Activated CD8-positive, alpha-beta memory T cell treated with anti-CD3 and anti-CD28 coated beads for 48 hours (primary cell): ENCODE measurements at regions not wholly inside any gene's neighbourhood (a gene's known extent, or its start where the extent isn't known, plus 50 kb on each side); places are given as distances from the start of the nearest gene placed in this dataset.
"Not testable (repeated sequence)": the region's sequence is repeated elsewhere in the genome, so short reads cannot be mapped to it uniquely, and the experiment has no call there.

ENCODE experiments used
- DNase-seq, 3 experiments: peaks; one replicate each; pipeline ENCODE4 v3.0.0-alpha.2; 2020; ENCODE audit warnings: low read depth in 2 of 3, low spot score in 2 of 3

- DNase-seq: no peak
These were observed 194.0 kb upstream of the TTC29 start for GRCh38 chr4:147139455-147140198.

DNA sequence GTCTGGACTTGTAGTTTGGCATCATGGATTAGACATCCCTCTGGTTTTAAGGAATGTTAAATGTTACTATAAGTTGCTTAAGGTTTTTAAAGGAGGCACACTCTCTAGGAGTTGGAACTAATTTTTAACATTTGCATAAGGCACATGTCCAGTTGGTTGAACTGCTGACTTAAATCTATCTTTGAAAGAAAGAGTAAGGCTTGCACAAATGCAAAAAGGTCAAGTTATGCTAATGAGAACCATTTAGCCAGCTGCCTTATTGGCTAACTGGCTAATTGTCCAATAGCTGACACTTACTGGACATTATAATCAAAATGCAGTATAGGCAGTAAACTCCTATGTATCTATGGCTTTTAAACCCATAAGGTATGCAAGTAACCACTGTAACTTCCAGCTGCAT, 206.1 kb upstream of the TTC29 start:
- no peak for DNase-seq

DNA sequence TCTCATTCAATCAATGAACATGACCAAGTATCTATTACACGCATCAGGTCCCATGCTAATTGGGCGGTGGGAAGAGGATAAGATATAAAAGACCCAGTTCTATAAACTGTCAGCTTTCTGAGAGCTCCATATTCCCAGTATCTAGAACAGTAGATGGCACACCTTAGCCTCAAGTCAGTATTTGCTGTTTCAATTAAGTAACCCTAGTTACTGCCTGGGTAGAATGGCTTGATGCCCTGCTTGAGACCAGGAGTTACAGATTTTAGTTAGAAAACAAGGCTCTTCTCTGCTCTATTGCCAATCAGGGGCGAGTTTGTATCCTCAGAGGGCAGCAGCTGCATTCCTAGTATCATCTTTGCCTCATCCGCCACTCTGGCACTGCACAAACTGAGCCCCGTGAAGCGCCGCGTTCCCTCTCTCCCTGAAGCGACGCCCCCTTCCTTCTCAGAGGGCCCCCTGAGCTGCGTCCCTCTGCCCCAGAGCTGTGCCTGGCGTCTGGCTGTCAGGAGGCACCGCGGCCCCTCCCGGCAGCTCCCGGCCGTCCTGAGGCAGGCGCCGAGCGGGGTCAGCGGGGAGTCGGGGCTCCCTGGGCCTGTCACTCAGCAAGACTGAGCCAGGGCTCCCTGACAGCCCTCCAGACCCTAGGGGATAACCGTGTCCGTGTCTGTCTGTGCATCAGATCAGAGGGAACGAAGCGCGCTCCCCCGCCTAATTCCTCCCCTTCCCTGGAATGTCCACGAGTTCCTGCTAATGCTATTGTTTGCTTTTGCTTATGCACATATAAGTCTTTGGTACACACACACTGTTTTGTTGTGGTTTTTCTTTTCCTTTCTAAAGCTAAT, 212.4 kb upstream of the TTC29 start:
- no peak for DNase-seq

DNA sequence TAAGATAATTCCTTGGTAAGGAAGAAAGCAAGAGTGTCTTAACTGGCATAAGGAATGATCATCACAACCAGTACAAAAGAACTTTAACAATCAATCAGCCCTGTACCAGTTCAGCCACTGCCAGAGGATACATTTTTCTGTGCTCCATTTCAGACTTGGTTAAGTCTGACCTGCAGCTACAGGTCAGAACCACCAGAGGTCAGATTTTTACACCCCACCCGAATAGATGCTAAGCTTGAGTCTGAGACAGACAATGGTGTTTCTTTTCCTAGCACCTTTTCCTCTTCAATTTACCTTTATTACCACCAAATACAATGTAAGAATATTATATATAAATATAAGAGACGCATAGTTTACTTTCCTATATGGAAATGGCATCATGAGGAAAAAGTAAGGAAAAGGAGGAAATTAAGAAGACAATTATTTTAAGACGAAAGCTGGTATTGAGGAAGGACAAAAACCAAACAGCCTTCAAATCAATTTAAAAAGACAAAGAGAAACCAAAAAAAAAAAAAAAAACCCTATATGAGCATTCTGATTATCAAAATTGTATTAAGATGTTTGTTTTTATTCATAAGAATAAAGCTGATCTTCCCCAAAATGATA, 215.3 kb upstream of the TTC29 start:
- DNase-seq: no peak

GRCh38 chr4:147163311-147163710, 217.6 kb upstream of the TTC29 start:
- no peak for DNase-seq

- not testable (repeated sequence) for DNase-seq
These were observed 222.5 kb upstream of the TTC29 start for GRCh38 chr4:147168200-147168599.

DNA sequence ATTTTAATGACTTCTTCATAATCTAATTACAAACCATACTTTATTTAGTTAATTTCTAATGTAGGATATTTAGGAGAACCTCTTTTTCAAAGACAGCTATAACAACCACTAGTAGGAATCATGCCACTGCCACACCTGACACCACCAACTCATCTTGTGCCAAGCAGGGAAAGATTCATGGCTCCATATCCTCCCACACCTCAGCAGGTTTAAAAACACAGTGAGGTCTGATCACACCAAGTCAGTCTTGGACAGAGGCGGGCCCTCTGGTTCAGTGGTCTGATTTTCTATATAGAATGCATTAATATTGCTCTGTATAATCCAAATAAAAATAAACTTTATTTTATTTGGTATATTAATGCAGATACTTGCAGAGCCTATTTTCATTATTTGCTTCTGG, 227.7 kb upstream of the TTC29 start:
- no peak for DNase-seq

DNA sequence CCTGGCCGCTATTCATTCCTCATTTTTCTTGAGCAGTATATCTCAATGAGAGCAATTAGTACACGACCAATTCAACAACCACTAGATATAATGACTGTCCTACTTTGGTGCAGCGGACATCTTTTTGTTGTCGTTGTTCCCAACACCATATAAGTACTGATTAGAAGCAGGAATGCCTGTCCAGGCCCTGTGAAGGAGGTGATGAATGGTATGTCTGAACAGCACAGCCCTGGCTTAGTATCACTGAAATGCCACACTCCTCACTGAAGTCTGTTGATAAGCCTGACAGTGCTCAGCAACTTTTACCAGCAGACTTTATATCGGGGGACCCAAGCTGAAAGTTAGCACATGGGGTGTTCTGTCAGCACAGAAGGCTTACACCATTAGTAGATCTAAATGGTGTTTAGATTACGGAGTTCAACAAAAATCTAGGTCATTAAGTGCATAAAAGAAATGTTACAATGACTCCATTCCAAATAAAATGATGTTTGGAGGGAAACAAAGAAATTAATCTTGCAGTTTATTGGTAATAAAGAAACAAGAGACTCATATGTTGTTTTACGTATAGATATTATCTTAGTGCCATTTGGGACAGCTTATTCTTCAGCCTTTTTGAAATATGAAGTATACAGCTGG, 228.3 kb upstream of the TTC29 start:
- no peak for DNase-seq

- no peak for DNase-seq
These were observed 228.9 kb upstream of the TTC29 start for GRCh38 chr4:147174591-147174990.

DNA sequence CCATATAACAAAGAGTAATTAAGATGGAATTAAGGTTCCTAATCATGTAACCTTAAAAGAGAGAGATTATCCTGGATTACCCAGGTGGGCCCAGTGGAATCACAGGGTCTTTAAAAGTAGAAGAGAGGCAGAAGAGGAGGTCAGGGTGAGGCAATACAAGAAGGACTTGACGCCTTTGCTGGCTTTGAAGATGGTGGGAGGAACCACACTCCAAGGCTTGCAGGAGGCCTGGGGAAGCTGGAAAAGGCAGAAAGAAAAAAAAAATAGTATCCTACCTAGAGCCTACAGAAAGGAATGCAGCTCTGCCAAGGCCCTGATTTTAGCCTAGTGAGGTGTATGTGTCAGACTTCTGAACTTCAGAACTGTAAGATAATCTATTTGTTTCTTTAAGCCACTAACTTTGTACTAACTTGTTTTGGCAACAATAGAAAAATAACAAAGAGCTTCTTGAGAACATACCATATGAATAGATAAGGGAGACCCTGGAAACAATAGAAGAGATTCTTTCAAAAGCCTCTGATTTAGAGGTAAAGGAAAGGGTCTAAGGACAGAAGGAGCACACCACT, 229.9 kb upstream of the TTC29 start:
- DNase-seq: no peak

GRCh38 chr4:147182041-147182440, 236.4 kb upstream of the TTC29 start:
- DNase-seq: no peak

- no peak for DNase-seq
These were observed 247.0 kb upstream of the TTC29 start for GRCh38 chr4:147192679-147193078.

- DNase-seq: no peak
These were observed 248.4 kb upstream of the TTC29 start for GRCh38 chr4:147194114-147194513.

- no peak for DNase-seq
These were observed 248.9 kb upstream of the TTC29 start for GRCh38 chr4:147194604-147195003.

GRCh38 chr4:147195386-147195785, 249.7 kb upstream of the TTC29 start:
- DNase-seq: no peak

GRCh38 chr4:147198411-147199051, 252.9 kb upstream of the TTC29 start:
- no peak for DNase-seq

GRCh38 chr4:147201016-147201415, 255.4 kb upstream of the TTC29 start:
- DNase-seq: no peak

DNA sequence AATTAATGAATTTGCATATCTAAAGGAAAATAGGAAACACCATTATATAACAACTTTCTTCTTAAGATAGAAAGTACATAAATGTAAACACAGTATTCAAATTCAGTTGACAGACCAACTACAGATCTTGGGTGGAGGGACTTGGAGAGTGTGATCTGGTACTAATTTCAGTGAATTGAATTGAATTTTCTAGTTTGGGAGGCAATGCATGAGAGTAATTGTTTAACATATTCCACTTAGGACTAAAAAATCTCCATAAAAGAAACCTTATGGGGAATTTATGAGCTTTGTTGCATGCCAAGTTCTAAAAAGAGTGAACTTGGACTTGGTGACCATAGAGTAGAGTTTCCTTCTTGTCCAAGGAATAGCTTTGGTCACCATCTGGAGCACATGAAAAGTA, 261.1 kb upstream of the TTC29 start:
- DNase-seq: no peak

GRCh38 chr4:147207911-147208310, 262.2 kb upstream of the TTC29 start:
- DNase-seq: no peak

GRCh38 chr4:147217655-147218054, 263.2 kb upstream of the EDNRA start:
- DNase-seq: no peak

DNA sequence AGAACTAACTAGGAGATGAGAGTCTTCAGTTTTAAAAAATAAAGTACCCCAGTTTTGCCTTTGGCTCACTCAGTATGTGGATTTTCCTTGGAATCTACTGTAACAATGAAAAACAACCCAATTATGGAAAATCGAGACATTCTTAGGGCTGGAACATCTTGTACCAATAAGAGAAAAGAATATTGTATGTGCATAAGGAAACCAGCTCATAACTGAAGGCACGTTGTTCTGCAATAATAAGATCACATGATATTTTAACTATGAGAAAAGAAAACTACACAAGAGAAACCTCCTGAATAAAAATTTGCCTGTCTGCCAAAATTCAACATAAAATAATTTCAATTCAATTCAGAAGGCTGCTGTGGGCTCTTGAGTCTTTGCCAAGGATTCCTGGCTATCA, 261.8 kb upstream of the EDNRA start:
- DNase-seq: no peak
